Osteocyte (in vitro differentiated cells): ENCODE measurements at regions not wholly inside any gene's neighbourhood (a gene's known extent, or its start where the extent isn't known, plus 50 kb on each side); places are given as distances from the start of the nearest gene placed in this dataset.

Source experiments
- DNase-seq: peaks from one replicate; pipeline ENCODE4 v3.0.0; 2021; ENCODE audit warnings: mixed read lengths; ENCODE audit not compliant: unreplicated experiment; ENCODE audit errors: extremely low spot score
- H3K27ac Mint-ChIP-seq: one replicate; pipeline ENCODE4 v1.8.0; 2021; ENCODE audit warnings: mild to moderate bottlenecking, mixed read lengths; ENCODE audit not compliant: unreplicated experiment
- H3K27me3 Mint-ChIP-seq: one replicate; pipeline ENCODE4 v1.8.0; 2021; ENCODE audit warnings: mixed read lengths; ENCODE audit not compliant: unreplicated experiment
- H3K36me3 Mint-ChIP-seq: one replicate; pipeline ENCODE4 v1.8.0; 2021; ENCODE audit warnings: mixed read lengths; ENCODE audit not compliant: unreplicated experiment
- H3K4me1 Mint-ChIP-seq: one replicate; pipeline ENCODE4 v1.8.0; 2021; ENCODE audit warnings: mixed read lengths; ENCODE audit not compliant: unreplicated experiment
- H3K4me3 Mint-ChIP-seq: one replicate; pipeline ENCODE4 v1.8.0; 2021; ENCODE audit warnings: mild to moderate bottlenecking, moderate library complexity, mixed read lengths; ENCODE audit not compliant: unreplicated experiment
- H3K9me3 Mint-ChIP-seq: one replicate; pipeline ENCODE4 v1.8.0; 2021; ENCODE audit warnings: mixed read lengths; ENCODE audit not compliant: unreplicated experiment
- CTCF ChIP-seq: fragments of 200-600 bp; sonication (generic); IDR thresholded peaks from 2 replicates; pipeline ENCODE4 v1.5.0; 2021; ENCODE audit warnings: antibody characterized with exemption, mild to moderate bottlenecking, moderate library complexity

DNA sequence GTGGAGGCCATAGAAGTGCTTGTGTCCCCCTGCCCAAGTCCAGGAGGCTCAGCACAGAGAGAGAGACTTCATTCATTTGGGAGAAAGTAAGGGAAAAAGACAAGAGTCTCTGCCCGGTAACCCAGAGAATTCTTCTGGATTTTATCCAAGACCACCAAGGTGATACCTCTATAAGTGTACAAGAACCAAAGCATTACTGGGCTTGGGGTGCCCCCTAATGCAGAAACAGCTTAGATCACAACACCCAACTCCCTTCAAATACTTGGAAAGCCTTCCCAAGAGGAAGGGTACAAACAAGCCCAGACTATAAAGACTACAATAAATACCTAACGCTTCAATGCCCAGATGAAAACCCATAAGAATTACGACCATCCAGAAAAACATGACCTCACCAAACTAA lies 119.7 kb upstream of the PDE3A start:
- no peak for TF ChIP-seq CTCF
- Mint-ChIP-seq H3K27me3 (no peaks in the 10 kb centered on the region), H3K27ac (no peak overlapping the region), H3K4me3 (no peak overlapping the region), H3K4me1 (peaks cover 2% of the 10 kb centered on the region), H3K36me3 (peaks cover 6% of the 10 kb centered on the region), H3K9me3 (peaks cover 19% of the 10 kb centered on the region)
- DNase-seq = no peak

DNA sequence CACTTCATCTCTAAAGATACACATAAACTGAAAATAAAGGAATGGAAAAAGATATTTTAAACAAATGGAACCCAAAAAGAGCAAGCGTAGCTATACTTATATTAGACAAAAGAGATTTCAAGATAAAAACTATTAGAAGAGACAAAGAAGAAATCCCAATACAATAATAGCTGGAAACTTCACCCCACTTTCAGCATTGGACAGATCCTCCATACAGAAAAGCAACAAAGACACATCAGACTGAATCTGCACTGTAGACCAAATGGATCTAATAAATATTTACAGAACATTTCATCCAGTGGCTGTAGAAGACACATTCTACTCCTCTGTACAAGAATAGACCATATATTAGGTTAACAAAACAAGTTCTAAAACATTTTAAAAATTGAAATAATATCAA lies 117.6 kb upstream of the PDE3A start:
- Mint-ChIP-seq H3K4me1 (no peaks in the 10 kb centered on the region), H3K9me3 (peaks cover 19% of the 10 kb centered on the region), H3K36me3 (peaks cover 6% of the 10 kb centered on the region), H3K27me3 (no peaks in the 10 kb centered on the region), H3K4me3 (no peak overlapping the region), H3K27ac (no peak overlapping the region)
- no peak for DNase-seq
- TF ChIP-seq CTCF = no peak

DNA sequence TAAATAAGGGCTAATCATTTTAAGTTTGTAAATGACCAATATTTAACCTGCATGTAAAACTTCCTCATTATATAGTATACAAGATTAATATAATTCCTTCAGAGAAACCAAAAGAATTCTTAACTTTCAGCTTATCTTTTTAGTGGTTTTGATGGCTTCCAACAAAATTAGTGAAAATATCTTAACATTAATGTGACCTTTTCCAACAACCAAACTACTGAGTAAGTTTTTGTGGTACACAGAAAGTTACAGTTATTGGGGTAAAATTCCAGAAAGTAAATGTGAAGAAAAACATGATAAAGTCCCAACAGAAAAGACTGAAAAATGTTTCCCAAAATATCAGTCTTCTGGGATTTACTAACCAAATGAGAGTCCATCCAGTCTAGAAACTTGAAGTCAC lies 111.0 kb upstream of the PDE3A start:
- H3K36me3 Mint-ChIP-seq = no peaks in the 10 kb centered on the region
- no peak overlapping the region for H3K4me3 Mint-ChIP-seq
- H3K27ac Mint-ChIP-seq = no peak overlapping the region
- DNase-seq = no peak
- H3K27me3 Mint-ChIP-seq = no peaks in the 10 kb centered on the region
- TF ChIP-seq CTCF = no peak
- no peaks in the 10 kb centered on the region for H3K9me3 Mint-ChIP-seq
- H3K4me1 Mint-ChIP-seq = peaks cover 31% of the 10 kb centered on the region

GRCh38 chr12:20259786-20260185 lies 108.6 kb upstream of the PDE3A start:
- H3K4me3 Mint-ChIP-seq = no peak overlapping the region
- H3K4me1 Mint-ChIP-seq = peaks cover 39% of the 10 kb centered on the region
- DNase-seq = no peak
- H3K27ac Mint-ChIP-seq = peak overlapping the region; percentile 88
- no peaks in the 10 kb centered on the region for H3K27me3 Mint-ChIP-seq
- no peaks in the 10 kb centered on the region for H3K36me3 Mint-ChIP-seq
- no peak for TF ChIP-seq CTCF
- no peaks in the 10 kb centered on the region for H3K9me3 Mint-ChIP-seq

- H3K27me3 Mint-ChIP-seq = no peaks in the 10 kb centered on the region
- no peaks in the 10 kb centered on the region for H3K36me3 Mint-ChIP-seq
- no peaks in the 10 kb centered on the region for H3K9me3 Mint-ChIP-seq
- H3K4me1 Mint-ChIP-seq = peaks cover 45% of the 10 kb centered on the region
- DNase-seq = no peak
- no peak for TF ChIP-seq CTCF
- H3K27ac Mint-ChIP-seq = peak overlapping the region; percentile 88
- peak overlapping the region; percentile 38 for H3K4me3 Mint-ChIP-seq
These were observed 107.5 kb upstream of the PDE3A start for GRCh38 chr12:20260851-20261250.
